HEK293 (cell line): ENCODE measurements at regions not wholly inside any gene's neighbourhood (a gene's known extent, or its start where the extent isn't known, plus 50 kb on each side); places are given as distances from the start of the nearest gene placed in this dataset.

Experiments used
- BCL11A ChIP-seq: fragments of 450-650 bp; formaldehyde crosslinking; IDR thresholded peaks from 2 replicates; pipeline ENCODE4 v1.5.1; 2016; ENCODE audit warnings: low read depth, missing biosample characterization, missing genetic modification characterization
- IKZF3 ChIP-seq: fragments of 450-650 bp; IDR thresholded peaks from 2 replicates; pipeline ENCODE4 v1.5.0; 2018; ENCODE audit warnings: missing biosample characterization, mild to moderate bottlenecking, missing genetic modification characterization, moderate library complexity
- KLF10 ChIP-seq: fragments of 450-650 bp; IDR thresholded peaks from 2 replicates; pipeline ENCODE4 v1.5.1; 2018; ENCODE audit warnings: missing biosample characterization, mild to moderate bottlenecking, missing genetic modification characterization
- REST ChIP-seq: fragments of 450-650 bp; formaldehyde crosslinking; IDR thresholded peaks from 2 replicates; pipeline ENCODE4 v1.5.1; 2016; ENCODE audit warnings: missing biosample characterization, missing genetic modification characterization
- SALL2 ChIP-seq: fragments of 450-650 bp; formaldehyde crosslinking; IDR thresholded peaks from 2 replicates; pipeline ENCODE4 v1.5.0; 2017; ENCODE audit warnings: missing biosample characterization, mild to moderate bottlenecking, missing genetic modification characterization, borderline replicate concordance
- SP7 ChIP-seq: fragments of 450-650 bp; formaldehyde crosslinking; IDR thresholded peaks from 2 replicates; pipeline ENCODE4 v1.5.1; 2016; ENCODE audit warnings: missing biosample characterization, missing genetic modification characterization
- TCF7L2 ChIP-seq: IDR thresholded peaks from 2 replicates; pipeline ENCODE4 v1.6.1; 2011; ENCODE audit warnings: low read depth, mild to moderate bottlenecking, inconsistent platforms, low read length, moderate library complexity, borderline replicate concordance
- TSHZ1 ChIP-seq: fragments of 450-650 bp; formaldehyde crosslinking; IDR thresholded peaks from 2 replicates; pipeline ENCODE4 v1.5.1; 2016; ENCODE audit warnings: missing biosample characterization, missing genetic modification characterization, borderline replicate concordance
- ZEB2 ChIP-seq: fragments of 450-650 bp; formaldehyde crosslinking; IDR thresholded peaks from 2 replicates; pipeline ENCODE4 v1.5.1; 2016; ENCODE audit warnings: missing biosample characterization, missing genetic modification characterization
- ZFP69B ChIP-seq: fragments of 450-650 bp; formaldehyde crosslinking; IDR thresholded peaks from 2 replicates; pipeline ENCODE4 v1.5.1; 2016; ENCODE audit warnings: missing biosample characterization, missing genetic modification characterization
- ZNF175 ChIP-seq: fragments of 450-650 bp; formaldehyde crosslinking; IDR thresholded peaks from 2 replicates; pipeline ENCODE4 v1.5.1; 2016; ENCODE audit warnings: missing biosample characterization, missing genetic modification characterization
- ZNF280C ChIP-seq: fragments of 450-650 bp; formaldehyde crosslinking; IDR thresholded peaks from 2 replicates; pipeline ENCODE4 v1.5.1; 2016; ENCODE audit warnings: missing biosample characterization, missing genetic modification characterization
- ZNF341 ChIP-seq: fragments of 450-650 bp; formaldehyde crosslinking; IDR thresholded peaks from 2 replicates; pipeline ENCODE4; 2016; ENCODE audit warnings: low read depth, missing biosample characterization, missing genetic modification characterization
- ZNF391 ChIP-seq: fragments of 450-650 bp; formaldehyde crosslinking; IDR thresholded peaks from 2 replicates; pipeline ENCODE4 v1.5.1; 2016; ENCODE audit warnings: low read depth, missing biosample characterization, missing genetic modification characterization, borderline replicate concordance
- ZNF404 ChIP-seq: fragments of 450-650 bp; formaldehyde crosslinking; IDR thresholded peaks from 2 replicates; pipeline ENCODE4 v1.5.1; 2017; ENCODE audit warnings: missing biosample characterization, missing genetic modification characterization
- ZNF416 ChIP-seq: fragments of 450-650 bp; formaldehyde crosslinking; IDR thresholded peaks from 2 replicates; pipeline ENCODE4 v1.5.1; 2016; ENCODE audit warnings: missing biosample characterization, missing genetic modification characterization
- ZNF449 ChIP-seq: fragments of 450-650 bp; formaldehyde crosslinking; IDR thresholded peaks from 2 replicates; pipeline ENCODE4 v1.5.1; 2017; ENCODE audit warnings: missing biosample characterization, mild to moderate bottlenecking, missing genetic modification characterization, moderate library complexity
- ZNF48 ChIP-seq: fragments of 450-650 bp; formaldehyde crosslinking; IDR thresholded peaks from 2 replicates; pipeline ENCODE4 v1.5.1; 2016; ENCODE audit warnings: missing biosample characterization, missing genetic modification characterization
- ZNF530 ChIP-seq: fragments of 450-650 bp; formaldehyde crosslinking; IDR thresholded peaks from 2 replicates; pipeline ENCODE4 v1.5.1; 2016; ENCODE audit warnings: low read depth, missing biosample characterization, missing genetic modification characterization
- ZNF548 ChIP-seq: fragments of 450-650 bp; formaldehyde crosslinking; IDR thresholded peaks from 2 replicates; pipeline ENCODE4 v1.5.1; 2016; ENCODE audit warnings: missing biosample characterization, missing genetic modification characterization
- ZNF560 ChIP-seq: fragments of 450-650 bp; formaldehyde crosslinking; IDR thresholded peaks from 2 replicates; pipeline ENCODE4 v1.5.1; 2017; ENCODE audit warnings: missing biosample characterization, missing genetic modification characterization, borderline replicate concordance
- ZNF585B ChIP-seq: fragments of 450-650 bp; formaldehyde crosslinking; IDR thresholded peaks from 2 replicates; pipeline ENCODE4 v1.5.1; 2016; ENCODE audit warnings: missing biosample characterization, missing genetic modification characterization
- ZNF658 ChIP-seq: fragments of 450-650 bp; formaldehyde crosslinking; IDR thresholded peaks from 2 replicates; pipeline ENCODE4; 2016; ENCODE audit warnings: missing biosample characterization, missing genetic modification characterization
- ZNF660 ChIP-seq: fragments of 450-650 bp; IDR thresholded peaks from 2 replicates; pipeline ENCODE4 v1.5.1; 2018; ENCODE audit warnings: missing biosample characterization, mild to moderate bottlenecking, missing genetic modification characterization
- ZNF747 ChIP-seq: fragments of 450-650 bp; formaldehyde crosslinking; IDR thresholded peaks from 2 replicates; pipeline ENCODE4 v1.5.1; 2016; ENCODE audit warnings: missing biosample characterization, missing genetic modification characterization
- ZNF843 ChIP-seq: fragments of 450-650 bp; formaldehyde crosslinking; IDR thresholded peaks from 2 replicates; pipeline ENCODE4 v1.5.1; 2016; ENCODE audit warnings: missing biosample characterization, missing genetic modification characterization
- TF ChIP-seq, protein P1 (sequence below): fragments of 450-650 bp; formaldehyde crosslinking; IDR thresholded peaks from 2 replicates; pipeline ENCODE4 v1.5.1; 2017; ENCODE audit warnings: missing biosample characterization, missing genetic modification characterization

DNA sequence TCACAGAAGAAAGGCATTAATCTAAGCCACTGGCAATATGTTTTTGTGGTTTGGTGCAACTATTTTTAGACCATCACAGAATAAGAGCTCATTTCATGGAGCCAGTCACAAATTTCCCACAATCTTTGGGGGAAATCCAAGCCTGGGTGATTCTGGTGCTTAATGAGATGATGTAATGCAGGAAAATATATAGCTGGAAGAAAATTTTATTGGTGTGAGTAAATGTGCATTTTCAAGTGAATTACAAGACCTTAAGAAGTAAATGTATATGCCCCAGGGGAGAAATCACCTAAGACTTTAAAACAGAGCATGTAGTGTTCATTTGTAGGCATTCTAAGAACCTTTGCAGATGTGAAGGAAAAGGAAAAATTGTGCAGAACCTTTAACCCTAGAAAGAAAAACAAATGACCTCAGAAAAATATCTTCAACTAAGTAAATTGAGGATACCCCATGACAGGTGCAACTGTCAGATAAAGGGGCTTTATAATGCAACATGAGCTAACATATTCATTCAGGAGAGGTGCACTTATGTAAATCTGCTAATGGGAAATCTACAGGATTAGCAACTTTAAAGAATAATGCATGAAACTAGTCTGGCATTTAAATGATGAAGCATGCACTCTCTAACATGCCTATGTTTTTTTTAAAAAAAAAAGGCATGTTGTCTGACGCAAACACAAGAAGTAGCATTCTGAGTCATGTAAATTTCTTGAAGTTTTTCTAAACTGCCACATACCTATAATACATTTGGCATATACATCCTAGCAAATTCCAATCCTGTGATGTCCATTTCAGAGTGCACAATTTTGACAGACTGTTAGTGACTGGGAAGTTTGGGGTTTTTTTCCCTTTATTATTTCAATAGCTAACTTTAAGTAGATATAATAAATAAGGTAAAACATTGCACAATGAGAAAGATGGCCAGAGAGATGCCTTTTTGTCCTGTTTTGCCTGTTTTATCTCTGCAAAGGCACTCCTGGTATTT lies 105.1 kb downstream of the MEX3B start (continued):
- TF ChIP-seq SALL2 (tag by site-specific recombination): no peak
- TF ChIP-seq BCL11A: peak; percentile 76
- TF ChIP-seq ZNF658 (tag by site-specific recombination): no peak
- TF ChIP-seq ZNF416 (tag by site-specific recombination): no peak
- no peak for TF ChIP-seq REST
- 0 out of 2 replicates have a peak, but pooled peaks have one; percentile 63 for TF ChIP-seq ZNF391 (tag by site-specific recombination)
- no peak for TF ChIP-seq ZNF560
- TF ChIP-seq ZNF660 (tag by site-specific recombination): no peak
- no peak for TF ChIP-seq ZNF548 (tag by site-specific recombination)
- no peak for TF ChIP-seq ZNF280C (tag by site-specific recombination)
- peak; percentile 89 for TF ChIP-seq SP7 (tag by site-specific recombination)
- no peak for TF ChIP-seq ZNF449 (tag by site-specific recombination)
- no peak for TF ChIP-seq ZNF175 (tag by site-specific recombination)
- TF ChIP-seq TSHZ1 (tag by site-specific recombination): peak; percentile 76; the same call in 1 of the 2 replicates
- TF ChIP-seq ZNF404 (tag by site-specific recombination): no peak
- TF ChIP-seq IKZF3 (tag by site-specific recombination): 0 out of 2 replicates have a peak, but pooled peaks have one; percentile 56
- no peak for TF ChIP-seq ZNF585B (tag by site-specific recombination)
- TF ChIP-seq ZNF843 (tag by site-specific recombination): peak; percentile 92
- TF ChIP-seq ZFP69B (tag by site-specific recombination): no peak
- TF ChIP-seq, protein P1, sequence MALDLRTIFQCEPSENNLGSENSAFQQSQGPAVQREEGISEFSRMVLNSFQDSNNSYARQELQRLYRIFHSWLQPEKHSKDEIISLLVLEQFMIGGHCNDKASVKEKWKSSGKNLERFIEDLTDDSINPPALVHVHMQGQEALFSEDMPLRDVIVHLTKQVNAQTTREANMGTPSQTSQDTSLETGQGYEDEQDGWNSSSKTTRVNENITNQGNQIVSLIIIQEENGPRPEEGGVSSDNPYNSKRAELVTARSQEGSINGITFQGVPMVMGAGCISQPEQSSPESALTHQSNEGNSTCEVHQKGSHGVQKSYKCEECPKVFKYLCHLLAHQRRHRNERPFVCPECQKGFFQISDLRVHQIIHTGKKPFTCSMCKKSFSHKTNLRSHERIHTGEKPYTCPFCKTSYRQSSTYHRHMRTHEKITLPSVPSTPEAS (tag by site-specific recombination): peak; percentile 19; the same call in 1 of the 2 replicates
- no peak for TF ChIP-seq TCF7L2
- TF ChIP-seq ZNF48 (tag by site-specific recombination): no peak
- no peak for TF ChIP-seq ZNF530 (tag by site-specific recombination)
- TF ChIP-seq ZNF747 (tag by site-specific recombination): no peak
- TF ChIP-seq ZNF341 (tag by site-specific recombination): no peak
- TF ChIP-seq KLF10 (tag by site-specific recombination): peak; percentile 69
- peak; percentile 84 for TF ChIP-seq ZEB2 (tag by site-specific recombination)
